ENCODE measurements at regions not wholly inside any gene's neighbourhood (a gene's known extent, or its start where the extent isn't known, plus 50 kb on each side); places are given as distances from the start of the nearest gene placed in this dataset.

- TF ChIP-seq POLR2AphosphoS5 (IDR thresholded peaks at IDR 0.05; ENCODE audit: low read depth, low read length) (no peak), TAF1 (IDR thresholded peaks at IDR 0.05; ENCODE audit: borderline replicate concordance, insufficient read depth, low read length) (no peak)
Measured at GRCh38 chr13:84377106-84377505, 494.8 kb upstream of the SLITRK1 start.
